Left renal pelvis (tissue), 4 donors: ENCODE measurements at regions not wholly inside any gene's neighbourhood (a gene's known extent, or its start where the extent isn't known, plus 50 kb on each side); places are given as distances from the start of the nearest gene placed in this dataset.
"Not testable (repeated sequence)": the region's sequence is repeated elsewhere in the genome, so short reads cannot be mapped to it uniquely, and the experiment has no call there.

Experiments used
- DNase-seq, 4 donors: peaks; one replicate each; pipeline ENCODE4 v3.0.0-alpha.2; 2013; ENCODE audit warnings: low read depth in 4 of 4, low spot score in 3 of 4

DNA sequence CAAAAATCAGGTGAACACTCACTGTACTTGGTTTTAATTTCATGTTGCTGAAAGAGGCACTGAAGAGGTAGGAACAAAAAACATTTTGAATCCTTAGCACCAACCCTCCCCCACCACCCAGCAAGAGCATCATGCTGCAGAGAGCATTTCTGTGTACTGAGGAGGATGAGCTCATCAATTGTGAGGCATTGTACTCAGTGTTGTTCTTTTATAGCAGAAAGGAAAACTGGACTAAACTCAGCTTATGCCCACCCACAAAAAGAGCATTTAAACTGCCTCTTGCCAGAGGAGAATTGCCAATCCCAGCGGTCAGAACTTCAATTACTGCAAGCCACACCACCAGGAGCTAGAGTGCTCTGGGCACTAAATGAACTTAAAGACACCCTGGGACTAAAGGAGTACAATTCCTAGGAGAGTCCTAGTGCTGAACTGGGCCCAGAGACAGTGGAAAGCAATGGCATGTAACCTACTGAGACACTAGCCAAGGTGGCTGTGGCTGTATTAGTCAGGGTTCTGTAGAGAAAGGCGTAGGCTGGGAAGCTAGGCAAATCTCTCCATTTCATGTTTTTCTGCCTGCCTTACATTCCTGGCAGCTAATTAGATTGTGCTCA is 280.7 kb upstream of the KLHL4 start:
- DNase-seq = no peak

DNA sequence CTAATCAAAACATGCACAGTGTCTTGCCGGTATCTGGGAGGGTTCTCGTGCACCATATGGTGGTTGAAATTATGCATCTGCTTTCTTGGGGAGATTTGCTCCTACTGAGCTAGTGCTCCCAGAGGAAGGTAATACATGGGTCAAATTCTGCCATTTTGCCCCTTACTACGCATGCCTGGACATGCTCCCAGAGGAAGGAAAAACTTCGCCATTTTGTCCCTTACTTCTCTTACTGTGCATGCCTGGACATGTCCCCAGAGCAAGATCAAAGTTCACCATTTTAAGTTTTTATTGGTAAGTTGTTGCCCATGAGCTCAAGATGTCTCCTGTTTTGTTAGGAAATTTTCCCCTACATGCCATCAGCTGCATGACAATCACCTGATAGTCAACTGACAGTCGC is 252.1 kb upstream of the KLHL4 start:
- no peak for DNase-seq

DNA sequence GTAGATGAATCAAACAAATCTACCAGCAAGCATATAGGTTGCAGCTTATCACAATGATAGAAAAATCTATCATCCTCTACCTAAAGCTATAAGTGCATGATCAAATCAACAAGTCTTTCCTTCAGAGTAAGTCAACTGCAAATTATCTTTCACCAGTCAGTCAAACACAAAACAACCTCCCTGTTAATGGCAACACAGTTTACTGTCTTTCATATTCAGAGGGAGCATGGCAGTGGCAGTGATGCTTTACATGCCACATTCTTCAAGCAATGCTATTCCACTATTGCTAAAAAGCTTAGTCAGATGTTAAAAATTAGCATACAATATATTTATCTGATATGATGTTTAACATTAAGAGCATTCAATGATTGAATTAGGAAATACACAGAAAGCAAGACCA is 245.1 kb upstream of the KLHL4 start:
- DNase-seq = no peak

DNA sequence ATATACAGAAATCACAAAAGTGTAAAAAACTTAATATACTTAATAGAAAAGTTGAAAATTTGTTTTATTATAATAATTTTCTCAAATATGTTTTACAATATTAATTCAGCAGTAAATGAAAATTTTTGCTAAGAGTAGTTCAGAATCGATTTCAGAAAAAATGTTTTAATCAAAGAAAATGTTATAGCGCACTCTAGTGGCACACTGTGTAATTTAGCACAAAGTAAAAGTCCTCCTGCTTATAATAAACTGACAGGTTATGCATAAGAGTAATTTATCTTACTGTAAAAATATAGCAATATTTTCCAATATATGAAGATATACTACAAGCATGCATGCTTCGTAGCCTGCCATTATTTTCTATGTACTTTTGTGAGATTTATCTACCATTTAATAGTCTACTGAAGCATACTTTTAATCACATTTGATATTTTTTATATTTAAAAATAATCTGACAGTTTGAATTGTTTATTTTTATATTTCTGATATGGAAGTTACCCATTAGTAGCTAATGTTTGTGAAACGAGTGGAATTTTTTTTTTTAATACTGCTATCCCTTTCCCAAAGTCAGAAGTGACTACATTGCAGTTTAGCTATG is 217.9 kb upstream of the KLHL4 start:
- DNase-seq = peak in 1 of 4 donors; percentile 0

DNA sequence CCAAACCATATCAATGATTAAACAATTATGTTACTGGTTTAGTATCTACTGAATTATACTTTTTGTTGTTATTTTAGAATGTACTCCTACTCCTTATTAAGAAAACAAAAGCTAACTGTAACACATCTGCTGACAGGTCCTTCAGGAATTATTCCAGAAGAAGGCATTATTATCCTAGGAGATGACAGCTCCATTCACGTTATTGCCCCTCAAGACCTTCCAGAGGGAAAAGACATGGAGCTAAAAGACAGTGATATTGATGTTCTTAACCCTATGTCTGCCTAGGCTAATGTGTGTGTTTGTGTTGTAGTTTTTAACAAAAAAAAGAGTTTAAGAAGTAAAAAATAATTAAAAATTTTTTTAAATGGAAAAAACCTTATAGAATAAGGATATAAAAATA is 206.8 kb upstream of the KLHL4 start:
- DNase-seq = no peak

DNA sequence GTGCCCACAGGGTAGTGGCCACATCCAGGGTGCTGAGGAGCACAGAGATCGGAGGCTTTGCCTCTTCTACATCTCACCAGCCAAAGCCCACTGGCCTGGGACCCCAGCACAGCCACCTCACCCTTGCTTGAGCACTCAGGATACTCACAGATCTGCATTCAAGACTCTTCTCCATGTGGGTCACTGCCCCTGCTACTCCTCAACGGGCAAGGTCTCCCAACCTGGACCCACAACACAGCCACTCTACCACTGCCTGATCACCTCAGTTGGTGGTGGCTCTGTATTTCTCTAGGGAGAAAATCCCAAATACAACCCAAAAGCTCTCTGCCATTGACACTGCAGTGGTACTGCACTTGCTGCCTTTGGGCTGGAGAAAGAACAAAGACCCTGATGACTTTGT is 190.3 kb upstream of the KLHL4 start:
- DNase-seq = no peak

DNA sequence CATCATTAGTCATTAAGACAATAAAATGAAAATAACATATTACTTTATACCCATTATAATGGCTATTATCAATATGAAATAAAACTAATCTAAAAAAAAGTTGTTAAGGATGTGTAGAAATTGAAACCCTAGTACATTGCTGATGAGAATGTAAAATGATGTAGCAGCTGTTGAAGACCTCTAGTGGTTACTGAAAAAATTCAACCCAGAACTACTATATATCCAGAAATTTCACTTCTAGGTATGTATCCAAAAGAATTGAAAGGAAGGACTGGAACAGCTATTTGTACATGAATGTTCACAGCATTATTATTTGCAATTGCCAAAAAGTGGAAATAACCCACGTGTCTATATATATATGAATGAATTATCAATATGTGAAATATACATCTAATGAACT is 180.3 kb upstream of the KLHL4 start:
- DNase-seq = no peak

DNA sequence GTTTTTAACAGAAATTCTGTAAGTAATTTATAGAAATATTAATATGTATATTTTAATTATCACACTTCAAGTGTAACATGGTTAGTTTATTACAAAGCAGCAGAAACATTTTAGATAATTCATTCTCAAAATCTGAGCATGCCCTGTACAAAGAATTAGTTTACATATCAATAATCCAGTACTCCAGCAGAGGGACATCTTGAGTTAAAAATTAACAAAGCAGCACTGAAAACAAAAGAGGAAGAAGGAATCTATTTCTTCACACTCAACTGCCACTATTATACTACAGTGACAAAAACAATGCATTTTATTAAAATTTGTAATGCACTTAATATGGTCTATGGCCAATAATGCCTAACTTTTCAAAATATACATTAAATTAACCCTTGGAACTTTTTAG is 179.1 kb upstream of the KLHL4 start:
- peak in 1 of 4 donors; percentile 0 for DNase-seq

DNA sequence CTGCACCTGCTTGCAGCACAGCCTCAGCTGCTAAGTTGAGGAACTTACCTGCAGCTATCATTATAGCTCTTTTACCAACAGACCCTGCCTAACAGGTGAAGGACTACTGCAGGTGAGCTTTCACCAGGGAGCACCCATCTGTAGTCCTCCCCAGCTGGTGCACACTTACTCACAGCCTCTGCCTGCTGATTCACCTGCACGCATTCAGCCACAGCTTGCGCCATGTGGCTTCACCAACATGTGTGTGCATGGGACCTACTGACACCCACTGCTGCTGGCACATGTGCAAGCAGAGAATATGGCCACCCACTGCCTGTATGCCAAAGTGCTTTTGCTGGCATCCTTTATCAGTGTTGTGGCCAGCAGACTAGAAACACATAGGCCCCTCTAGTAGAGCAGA is 146.7 kb upstream of the KLHL4 start:
- no peak for DNase-seq

DNA sequence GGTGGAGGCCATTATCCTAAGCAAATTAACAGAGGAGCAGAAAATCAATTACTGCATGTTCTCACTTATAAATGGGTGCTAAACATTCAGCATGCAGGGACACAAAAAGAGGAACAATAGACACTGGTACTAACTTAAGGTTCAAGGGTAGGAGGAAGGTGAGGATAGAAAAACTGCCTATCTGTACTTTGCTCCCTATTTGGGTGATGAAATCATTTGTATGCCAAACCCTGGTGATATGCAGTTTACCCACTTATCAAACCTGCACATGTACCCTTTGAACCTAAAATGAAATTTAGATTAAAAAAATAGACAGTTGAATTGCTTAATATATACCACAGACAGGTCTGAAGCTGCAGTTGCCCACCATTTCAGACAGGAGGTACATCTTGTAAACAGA is 143.3 kb upstream of the KLHL4 start:
- no peak for DNase-seq

DNA sequence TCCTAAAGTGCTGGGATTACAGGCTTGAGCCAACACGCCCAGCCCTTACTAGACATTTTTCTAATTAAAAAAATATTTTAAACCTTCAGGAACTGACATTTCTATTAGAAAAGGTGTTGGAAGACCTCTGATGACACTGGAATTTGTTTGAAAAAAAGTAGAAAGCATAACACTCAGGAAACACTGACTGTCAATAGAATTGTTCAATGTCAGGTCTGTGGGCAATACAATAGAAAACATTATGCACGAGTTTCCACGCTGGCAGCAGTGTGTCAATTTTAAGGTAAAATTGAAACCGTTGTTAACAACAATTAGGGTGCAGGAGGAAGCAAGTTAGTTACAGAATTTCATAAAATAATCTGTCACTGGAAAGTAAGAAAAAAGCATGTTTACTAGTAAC is 140.7 kb upstream of the KLHL4 start:
- no peak for DNase-seq

DNA sequence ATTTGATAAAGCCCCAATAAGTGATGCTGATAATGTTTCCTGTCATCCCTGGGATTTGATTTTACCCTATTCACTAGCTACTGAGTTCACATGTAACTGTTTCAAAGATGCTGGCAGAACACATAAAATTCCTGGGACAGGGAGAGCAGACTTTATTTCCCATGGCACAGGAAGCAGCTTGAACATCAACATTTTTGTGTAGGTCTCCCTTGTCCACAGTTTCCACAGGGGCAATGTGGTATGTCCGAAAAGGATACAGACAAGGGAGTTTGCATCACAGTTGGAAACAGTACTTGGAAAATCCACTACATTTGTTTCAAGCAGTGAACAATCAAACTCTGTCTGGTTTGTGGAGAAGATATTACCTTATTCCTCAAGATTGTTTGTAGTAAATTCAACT is 129.2 kb upstream of the KLHL4 start:
- DNase-seq = no peak

DNA sequence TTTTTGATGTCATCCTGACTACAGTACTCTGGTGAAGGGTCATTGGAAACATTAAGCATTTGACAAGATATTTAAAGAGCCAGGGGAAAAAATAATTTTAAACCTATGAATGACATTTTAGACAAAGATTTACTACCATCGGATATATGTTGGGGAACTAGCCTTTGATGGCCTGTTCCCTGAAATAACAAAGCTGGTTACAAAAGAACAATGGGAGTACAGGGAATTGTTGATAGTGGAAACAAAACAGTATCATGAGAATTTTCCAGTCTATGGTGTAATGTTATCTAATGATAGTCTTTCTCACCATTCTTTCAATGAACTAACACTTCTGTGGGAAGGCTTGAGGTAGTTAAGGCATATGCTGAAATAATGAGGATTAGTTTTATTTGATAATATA is 125.9 kb upstream of the KLHL4 start:
- DNase-seq = no peak

DNA sequence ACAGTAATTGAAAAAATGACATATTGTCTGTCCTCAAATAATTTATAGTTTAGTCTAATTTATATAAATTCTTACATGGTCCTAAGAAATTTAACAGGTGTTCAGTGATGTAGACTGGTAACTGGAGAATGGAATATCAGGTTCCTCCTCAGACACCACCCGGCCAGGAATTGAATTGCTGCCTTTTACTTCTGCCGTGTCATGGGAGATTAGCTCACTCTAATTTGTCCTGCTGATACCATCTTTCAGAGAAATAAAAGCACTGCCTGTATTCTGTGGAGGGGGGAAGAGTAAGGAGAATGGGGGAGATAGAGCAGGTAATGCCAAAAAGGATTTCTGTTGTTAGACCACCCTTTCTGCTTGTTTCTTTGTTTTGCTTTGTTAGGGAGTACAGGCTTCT is 125.2 kb upstream of the KLHL4 start:
- no peak for DNase-seq

DNA sequence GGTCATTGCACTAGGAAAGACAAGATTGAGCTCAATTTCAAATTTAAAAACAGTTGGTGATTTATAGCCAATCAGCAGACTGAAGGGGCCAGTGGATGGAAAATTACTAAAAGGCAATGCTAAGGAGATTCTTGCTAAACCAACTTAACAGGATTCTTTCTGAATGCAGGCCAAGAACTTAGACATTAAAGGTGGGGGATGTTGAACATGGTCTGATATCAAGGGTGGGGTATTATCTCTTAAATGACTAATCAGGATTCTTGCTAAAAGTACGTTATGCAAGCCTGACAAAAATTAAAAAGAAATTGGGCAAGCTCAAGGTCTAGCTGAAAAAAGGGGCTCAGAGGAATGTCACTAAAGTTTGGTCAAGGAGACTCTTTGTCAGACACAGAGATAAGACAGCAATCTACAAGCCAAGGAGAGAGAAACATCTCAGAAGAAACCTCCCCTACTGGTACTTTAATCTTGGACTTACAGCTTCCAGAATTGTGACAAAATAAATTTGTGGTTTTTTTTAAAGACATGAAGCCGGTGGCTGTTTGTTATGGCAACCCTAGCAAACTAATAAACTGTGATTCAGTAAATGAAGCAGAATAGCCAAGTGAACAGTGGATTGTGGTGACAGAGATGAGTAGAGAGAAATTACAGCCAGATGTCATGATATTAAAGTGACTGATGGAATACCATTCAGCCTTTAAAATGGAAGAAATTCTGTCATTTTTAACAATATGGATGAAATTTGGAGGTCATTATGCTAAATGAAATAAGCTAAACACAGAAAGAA is 120.3 kb upstream of the KLHL4 start:
- DNase-seq = no peak

DNA sequence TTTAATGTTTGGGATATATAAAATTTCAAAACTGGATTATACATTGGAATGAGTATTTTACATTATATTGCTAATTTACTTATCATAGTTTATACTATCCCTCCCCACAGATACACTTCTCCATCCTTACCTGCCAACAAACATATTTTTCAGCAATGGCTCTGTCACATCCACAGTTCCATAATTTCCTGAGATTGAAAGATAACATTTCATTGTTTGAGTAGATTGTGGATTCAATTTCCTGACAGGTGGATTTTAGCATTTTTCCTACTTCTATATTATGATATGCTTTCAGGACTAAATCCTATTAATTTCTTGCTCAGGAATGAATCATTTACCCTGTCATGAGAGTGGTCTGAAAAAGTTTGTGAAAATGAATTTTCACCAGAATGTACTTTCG is 115.3 kb upstream of the KLHL4 start:
- DNase-seq = no peak

DNA sequence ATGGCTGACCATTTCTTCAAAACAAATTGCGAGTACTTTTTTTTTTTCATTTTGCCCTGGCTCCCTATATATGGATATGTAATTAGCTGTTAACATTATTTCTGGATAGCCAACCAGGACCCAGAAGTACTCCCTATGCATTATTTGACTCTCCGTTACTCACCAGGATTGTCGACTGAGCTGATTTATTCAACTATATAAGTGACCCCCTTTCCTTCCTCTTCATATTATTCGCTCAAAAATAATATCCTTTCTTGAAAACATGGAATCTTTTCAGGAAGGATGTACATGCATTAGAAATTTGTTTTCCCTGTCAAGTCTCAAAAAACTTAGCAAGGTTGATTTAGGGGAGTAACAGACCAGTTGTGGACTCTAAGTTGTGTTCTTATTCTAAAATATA is 114.1 kb upstream of the KLHL4 start:
- DNase-seq = no peak

DNA sequence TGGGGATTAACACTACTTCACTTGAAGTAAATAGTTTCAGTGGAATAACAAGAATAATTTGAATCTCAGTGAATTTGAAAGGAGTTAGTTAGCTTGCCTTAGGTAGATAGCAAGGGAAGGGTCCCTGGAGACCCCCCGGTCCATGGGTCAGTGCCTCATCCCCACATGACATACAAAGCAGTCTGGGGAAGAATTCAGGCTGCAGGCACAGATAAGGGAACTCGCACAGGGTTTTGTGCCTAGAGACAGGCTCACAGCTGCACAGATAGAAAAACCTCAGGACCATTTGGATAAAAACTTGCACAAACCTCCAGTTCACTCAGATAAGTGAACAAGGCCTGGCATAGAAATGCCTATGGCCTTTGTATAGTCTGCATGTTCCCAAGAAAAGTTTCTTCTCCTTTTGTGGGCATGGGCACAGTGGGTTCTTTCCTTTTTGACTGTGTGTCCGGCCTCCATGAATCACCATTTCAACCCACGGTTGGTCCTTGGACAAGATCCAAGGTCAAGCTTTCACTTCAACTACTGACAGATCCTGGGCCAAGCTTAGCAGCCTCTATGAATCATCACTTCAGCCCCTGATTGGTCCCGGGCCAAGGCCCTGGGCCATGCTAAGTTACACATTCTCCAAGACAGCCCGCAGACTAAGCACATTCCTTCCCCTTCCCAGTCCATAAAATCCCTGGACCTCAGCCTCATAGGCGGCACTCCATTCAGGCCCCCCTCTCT is 108.3 kb upstream of the KLHL4 start:
- DNase-seq = peak in 3 of 4 donors; percentile 21 to 29 (median 27)

DNA sequence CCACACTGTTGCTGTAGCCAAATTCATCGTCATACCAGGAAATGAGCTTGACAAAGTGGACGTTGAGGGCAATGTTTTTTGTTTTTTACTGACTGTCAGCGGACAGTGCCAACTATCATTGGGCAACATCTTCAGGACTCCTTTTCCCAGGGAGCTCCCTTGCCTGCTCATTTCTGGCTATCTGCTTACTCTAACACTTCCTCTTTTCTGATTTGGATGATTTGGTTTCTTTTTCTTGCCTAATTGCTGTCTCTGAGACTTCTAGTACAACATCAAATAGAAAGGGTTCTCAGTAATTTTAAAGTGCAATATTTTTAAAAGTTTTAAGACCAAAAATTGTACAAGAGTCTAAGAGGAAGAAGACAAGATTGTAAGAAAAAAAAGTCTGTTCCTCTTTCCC is 92.0 kb upstream of the KLHL4 start:
- DNase-seq = no peak

DNA sequence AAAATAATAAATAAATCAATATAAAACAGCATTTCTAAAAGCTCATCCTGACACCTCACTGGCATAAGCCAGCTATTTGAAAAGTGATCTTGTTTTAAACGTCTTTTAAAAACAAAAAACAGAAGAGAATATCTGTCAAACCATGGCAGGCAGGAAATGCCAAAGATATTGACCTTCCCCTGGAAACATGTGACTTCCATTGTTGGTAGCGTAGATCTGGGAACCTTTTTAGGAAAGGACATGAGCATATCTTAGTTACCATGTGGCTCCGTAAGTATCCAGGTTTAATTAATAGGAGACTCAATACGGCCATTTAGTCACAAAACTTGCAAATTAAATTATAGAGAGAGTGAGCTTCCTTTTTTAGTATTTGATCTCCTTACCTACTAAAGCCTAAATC is 83.0 kb upstream of the KLHL4 start:
- DNase-seq = no peak

DNA sequence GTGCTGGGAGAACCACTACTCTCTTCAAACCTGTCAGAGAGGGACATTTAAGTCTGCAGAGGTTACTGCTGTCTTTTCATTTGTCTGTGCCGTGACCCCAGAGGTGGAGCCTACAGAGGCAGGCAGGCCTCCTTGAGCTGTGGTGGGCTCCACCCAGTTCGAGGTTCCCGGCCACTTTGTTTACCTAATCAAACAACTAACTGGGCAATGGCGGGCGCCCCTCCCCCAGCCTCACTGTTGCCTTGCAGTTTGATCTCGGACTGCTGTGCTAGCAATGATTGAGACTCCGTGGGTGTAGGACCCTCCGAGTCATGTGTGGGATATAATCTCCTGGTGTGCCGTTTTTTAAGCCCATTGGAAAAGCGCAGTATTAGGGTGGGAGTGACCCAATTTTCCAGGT is 69.0 kb upstream of the KLHL4 start:
- DNase-seq = not testable (repeated sequence)

DNA sequence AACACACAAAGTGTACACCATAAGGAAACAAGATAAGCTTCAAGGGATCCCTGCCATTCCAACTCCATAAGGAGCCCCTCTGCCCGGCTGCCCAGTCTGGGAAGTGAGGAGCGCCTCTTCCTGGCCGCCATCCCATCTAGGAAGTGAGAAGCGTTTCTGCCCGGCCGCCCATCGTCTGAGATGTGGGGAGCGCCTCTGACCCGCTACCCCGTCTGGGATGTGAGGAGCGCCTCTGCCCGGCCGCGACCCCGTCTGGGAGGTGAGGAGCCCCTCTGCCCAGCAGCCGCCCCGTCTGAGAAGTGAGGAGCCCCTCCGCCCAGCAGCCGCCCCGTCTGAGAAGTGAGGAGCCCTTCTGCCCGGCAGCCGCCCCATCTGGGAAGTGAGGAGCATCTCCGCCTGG is 51.8 kb upstream of the KLHL4 start:
- not testable (repeated sequence) for DNase-seq
